Uterus (tissue), 3 donors: ENCODE measurements at regions not wholly inside any gene's neighbourhood (a gene's known extent, or its start where the extent isn't known, plus 50 kb on each side); places are given as distances from the start of the nearest gene placed in this dataset.

Source experiments
- DNase-seq, 2 donors: peaks; one replicate each; pipeline ENCODE4 v3.0.0-alpha.2; 2019 to 2020
- H3K27ac ChIP-seq, 2 donors: fragments of 200-600 bp; sonication (generic); 1 replicate in 1 of 2; 2 replicates in 1 of 2; pipeline ENCODE4 v1.5.1; 2016 to 2018
- H3K27me3 ChIP-seq, 2 donors: fragments of 200-600 bp; sonication (generic); one replicate each; pipeline ENCODE4 v1.5.1; 2018 to 2019; ENCODE audit warnings: control low read depth in 1 of 2
- H3K36me3 ChIP-seq, 2 donors: fragments of 200-600 bp; sonication (generic); one replicate each; pipeline ENCODE4 v1.5.1; 2019; ENCODE audit warnings: control low read depth in 1 of 2
- H3K4me1 ChIP-seq, 2 donors: fragments of 200-600 bp; sonication (generic); one replicate each; pipeline ENCODE4 v1.5.1; 2018 to 2019; ENCODE audit warnings: control low read depth in 1 of 2
- H3K4me3 ChIP-seq, 2 donors: fragments of 200-600 bp; sonication (generic); 1 replicate in 1 of 2; 2 replicates in 1 of 2; pipeline ENCODE4 v1.5.1; 2018 to 2019; ENCODE audit warnings: mild to moderate bottlenecking in 1 of 2
- H3K9me3 ChIP-seq, 2 donors: fragments of 200-600 bp; sonication (generic); one replicate each; pipeline ENCODE4 v1.5.1; 2019; ENCODE audit warnings: control low read depth in 1 of 2
- CTCF ChIP-seq, 4 experiments: fragments of 200-600 bp in 2 of 4; fragments of 450-650 bp in 2 of 4; sonication (generic) in 2 of 4; IDR thresholded peaks; one replicate each; pipeline ENCODE4 v1.5.1; 2016 to 2019; ENCODE audit warnings: antibody characterized with exemption in 4 of 4, mild to moderate bottlenecking in 2 of 4, moderate library complexity in 1 of 4
- POLR2A ChIP-seq, 2 donors: fragments of 450-650 bp; IDR thresholded peaks; one replicate each; pipeline ENCODE4 v1.6.1; 2016; ENCODE audit warnings: antibody characterized with exemption in 2 of 2, mild to moderate bottlenecking in 1 of 2, moderate library complexity in 1 of 2
- intact Hi-C: fragments of 100-400 bp; cut with DNase I; formaldehyde crosslinking; loops from one replicate; pipeline ENCODE4 v1.15.1; 2023; ENCODE audit warnings: low total_unique reads
- donor health status: DM: yes; HTN: yes; CAD: no.

- no peak for DNase-seq
Measured at GRCh38 chr3:25906132-25906906, 116.4 kb downstream of the OXSM start.

GRCh38 chr3:25907081-25907480 lies 117.2 kb downstream of the OXSM start:
- DNase-seq: no peak
- Histone ChIP-seq H3K36me3 (no peaks in the 10 kb centered on the region), H3K27me3 (no peaks in the 10 kb centered on the region), H3K27ac (no peak overlapping the region), H3K9me3 (no peaks in the 10 kb centered on the region), H3K4me1 (no peaks in the 10 kb centered on the region), H3K4me3 (no peak overlapping the region)
- intact Hi-C loops: no loop called here
- TF ChIP-seq POLR2A (IDR thresholded peaks at IDR 0.05): no peak
- TF ChIP-seq CTCF (IDR thresholded peaks at IDR 0.05): no peak

More at GRCh38 chr3:25906132-25906906, 116.4 kb downstream of the OXSM start:
- Histone ChIP-seq H3K27ac (no peak overlapping the region), H3K27me3 (no peaks in the 10 kb centered on the region), H3K36me3 (no peaks in the 10 kb centered on the region), H3K4me3 (no peak overlapping the region), H3K4me1 (no peaks in the 10 kb centered on the region), H3K9me3 (no peaks in the 10 kb centered on the region)
- intact Hi-C loops: no loop called here
- TF ChIP-seq CTCF (IDR thresholded peaks at IDR 0.05) (no peak), POLR2A (IDR thresholded peaks at IDR 0.05) (no peak)

GRCh38 chr3:25910105-25910504 lies 120.2 kb downstream of the OXSM start:
- H3K36me3 ChIP-seq: no peaks in the 10 kb centered on the region
- no peak for TF ChIP-seq POLR2A (IDR thresholded peaks at IDR 0.05)
- TF ChIP-seq CTCF (IDR thresholded peaks at IDR 0.05): no peak
- no peak overlapping the region for H3K27ac ChIP-seq
- no peaks in the 10 kb centered on the region for H3K9me3 ChIP-seq
- no peaks in the 10 kb centered on the region for H3K27me3 ChIP-seq
- DNase-seq: no peak
- H3K4me1 ChIP-seq: no peaks in the 10 kb centered on the region
- H3K4me3 ChIP-seq: no peak overlapping the region
- intact Hi-C loops: no loop called here

- H3K9me3 ChIP-seq: no peaks in the 10 kb centered on the region
- H3K36me3 ChIP-seq: no peaks in the 10 kb centered on the region
- TF ChIP-seq POLR2A (IDR thresholded peaks at IDR 0.05) (no peak), CTCF (IDR thresholded peaks at IDR 0.05) (no peak)
- no peak for DNase-seq
- no peak overlapping the region for H3K4me3 ChIP-seq
- no peaks in the 10 kb centered on the region for H3K4me1 ChIP-seq
- no peaks in the 10 kb centered on the region for H3K27me3 ChIP-seq
- H3K27ac ChIP-seq: no peak overlapping the region
- intact Hi-C loops: no loop called here
Measured at GRCh38 chr3:25910997-25911396, 121.1 kb downstream of the OXSM start.

GRCh38 chr3:25911525-25912295 lies 121.8 kb downstream of the OXSM start:
- no peaks in the 10 kb centered on the region for H3K4me1 ChIP-seq
- TF ChIP-seq POLR2A (IDR thresholded peaks at IDR 0.05): no peak
- TF ChIP-seq CTCF (IDR thresholded peaks at IDR 0.05): no peak
- H3K9me3 ChIP-seq: no peaks in the 10 kb centered on the region
- H3K36me3 ChIP-seq: no peaks in the 10 kb centered on the region
- H3K27me3 ChIP-seq: no peaks in the 10 kb centered on the region
- intact Hi-C loops: no loop called here
- no peak overlapping the region for H3K27ac ChIP-seq
- H3K4me3 ChIP-seq: no peak overlapping the region
- no peak for DNase-seq
